ENCODE measurements at regions not wholly inside any gene's neighbourhood (a gene's known extent, or its start where the extent isn't known, plus 50 kb on each side); places are given as distances from the start of the nearest gene placed in this dataset.

GRCh38 chr12:24595652-24596235, 353.2 kb downstream of the BCAT1 start:
- CTCF ChIA-PET = no interaction called here
- Mint-ChIP-seq H3K27ac (ENCODE audit: unreplicated experiment) (no peak overlapping the region), H3K27me3 (ENCODE audit: unreplicated experiment) (peaks cover 32% of the 10 kb centered on the region), H3K4me3 (ENCODE audit: low read depth, unreplicated experiment) (no peak overlapping the region), H3K36me3 (ENCODE audit: insufficient read depth, unreplicated experiment) (no peaks in the 10 kb centered on the region), H3K4me1 (ENCODE audit: low read depth, unreplicated experiment) (no peaks in the 10 kb centered on the region), H3K9me3 (ENCODE audit: low read depth, unreplicated experiment) (no peaks in the 10 kb centered on the region)
- DNase-seq = peak; percentile 7
- TF ChIP-seq CTCF (IDR thresholded peaks at IDR 0.05; ENCODE audit: unreplicated experiment) = no peak
- no TSS peak for BruUV-seq (replicated peaks)
- intact Hi-C loops (cut with micrococcal nuclease; ENCODE audit: unreplicated experiment) = loop anchor here (2.0 to 10.0 kb wide), 5 partner anchors 132 to 1388 kb away; no protein-coding TSS in a partner anchor

- Mint-ChIP-seq H3K27ac (ENCODE audit: unreplicated experiment) (no peak overlapping the region), H3K36me3 (ENCODE audit: insufficient read depth, unreplicated experiment) (no peaks in the 10 kb centered on the region), H3K4me1 (ENCODE audit: low read depth, unreplicated experiment) (no peaks in the 10 kb centered on the region), H3K9me3 (ENCODE audit: low read depth, unreplicated experiment) (no peaks in the 10 kb centered on the region), H3K27me3 (ENCODE audit: unreplicated experiment) (peaks cover 32% of the 10 kb centered on the region), H3K4me3 (ENCODE audit: low read depth, unreplicated experiment) (no peak overlapping the region)
- no peak for TF ChIP-seq CTCF (IDR thresholded peaks at IDR 0.05; ENCODE audit: unreplicated experiment)
- CTCF ChIA-PET = no interaction called here
- intact Hi-C loops (cut with micrococcal nuclease; ENCODE audit: unreplicated experiment) = loop anchor here (10.0 kb wide), 1 partner anchor 317 kb away; no protein-coding TSS in a partner anchor
- no peak for DNase-seq
- no TSS peak for BruUV-seq (replicated peaks)
Measured at GRCh38 chr12:24591715-24592440, 357.0 kb downstream of the BCAT1 start.

- no peak for TF ChIP-seq CTCF (IDR thresholded peaks at IDR 0.05; ENCODE audit: unreplicated experiment)
- Mint-ChIP-seq H3K36me3 (ENCODE audit: insufficient read depth, unreplicated experiment) (no peaks in the 10 kb centered on the region), H3K4me1 (ENCODE audit: low read depth, unreplicated experiment) (no peaks in the 10 kb centered on the region), H3K27me3 (ENCODE audit: unreplicated experiment) (peaks cover 32% of the 10 kb centered on the region), H3K27ac (ENCODE audit: unreplicated experiment) (no peak overlapping the region), H3K9me3 (ENCODE audit: low read depth, unreplicated experiment) (no peaks in the 10 kb centered on the region), H3K4me3 (ENCODE audit: low read depth, unreplicated experiment) (no peak overlapping the region)
- intact Hi-C loops (cut with micrococcal nuclease; ENCODE audit: unreplicated experiment) = loop anchor here (10.0 kb wide), 1 partner anchor 316 kb away; no protein-coding TSS in a partner anchor
- CTCF ChIA-PET = no interaction called here
- no TSS peak for BruUV-seq (replicated peaks)
- DNase-seq = no peak
Measured at GRCh38 chr12:24591079-24591626, 357.7 kb downstream of the BCAT1 start.

GRCh38 chr12:24586293-24586692, 362.6 kb downstream of the BCAT1 start:
- no peak for TF ChIP-seq CTCF (IDR thresholded peaks at IDR 0.05; ENCODE audit: unreplicated experiment)
- H3K36me3 Mint-ChIP-seq (ENCODE audit: insufficient read depth, unreplicated experiment) = no peaks in the 10 kb centered on the region
- peaks cover 4% of the 10 kb centered on the region for H3K9me3 Mint-ChIP-seq (ENCODE audit: low read depth, unreplicated experiment)
- H3K4me3 Mint-ChIP-seq (ENCODE audit: low read depth, unreplicated experiment) = no peak overlapping the region
- H3K27me3 Mint-ChIP-seq (ENCODE audit: unreplicated experiment) = no peaks in the 10 kb centered on the region
- intact Hi-C loops (cut with micrococcal nuclease; ENCODE audit: unreplicated experiment) = loop anchor here (5.0 kb wide), 1 partner anchor 246 kb away; no protein-coding TSS in a partner anchor
- no peak for DNase-seq
- no peak overlapping the region for H3K27ac Mint-ChIP-seq (ENCODE audit: unreplicated experiment)
- H3K4me1 Mint-ChIP-seq (ENCODE audit: low read depth, unreplicated experiment) = no peaks in the 10 kb centered on the region
- BruUV-seq (replicated peaks) = no TSS peak
- CTCF ChIA-PET = no interaction called here

Measured in Calu3 (cell line).